OCI-LY7 (cell line): ENCODE measurements at regions not wholly inside any gene's neighbourhood (a gene's known extent, or its start where the extent isn't known, plus 50 kb on each side); places are given as distances from the start of the nearest gene placed in this dataset.

Experiments used
- EZH2phosphoT487 ChIP-seq: fragments of 200-600 bp; sonication (generic); IDR thresholded peaks from 2 replicates; pipeline ENCODE4 v1.6.1; 2018; ENCODE audit warnings: low read depth, borderline replicate concordance, mild to moderate bottlenecking, mixed run types, antibody characterized with exemption, low read length, moderate library complexity, mixed read lengths
- TF ChIP-seq, protein P1 (sequence below): fragments of 200-600 bp; sonication (generic); conservative IDR thresholded peaks from 2 replicates; pipeline ENCODE4 v1.5.1; 2014; ENCODE audit warnings: mild to moderate bottlenecking, antibody characterized with exemption, low read length, moderate library complexity, mixed read lengths

DNA sequence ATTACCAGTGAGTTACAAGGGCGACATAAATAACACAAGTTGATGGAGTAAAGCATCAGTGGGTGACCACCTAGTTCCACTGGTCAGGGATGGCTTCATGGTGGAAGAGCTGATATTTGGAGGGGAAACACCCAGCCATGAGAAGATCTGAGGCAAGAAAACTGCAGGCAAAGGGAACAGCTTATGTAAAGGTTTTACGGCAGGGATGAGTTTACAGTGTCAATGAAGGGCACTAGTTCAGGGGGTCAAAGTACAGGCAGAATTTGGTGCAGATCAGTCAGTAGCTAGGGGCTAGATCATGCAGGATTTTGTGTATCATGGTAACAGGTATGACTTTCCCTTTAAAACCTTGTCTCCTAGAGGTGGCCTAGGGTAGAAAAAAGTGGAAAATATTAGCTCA lies 339.6 kb downstream of the PMP22 start:
- TF ChIP-seq, protein P1, sequence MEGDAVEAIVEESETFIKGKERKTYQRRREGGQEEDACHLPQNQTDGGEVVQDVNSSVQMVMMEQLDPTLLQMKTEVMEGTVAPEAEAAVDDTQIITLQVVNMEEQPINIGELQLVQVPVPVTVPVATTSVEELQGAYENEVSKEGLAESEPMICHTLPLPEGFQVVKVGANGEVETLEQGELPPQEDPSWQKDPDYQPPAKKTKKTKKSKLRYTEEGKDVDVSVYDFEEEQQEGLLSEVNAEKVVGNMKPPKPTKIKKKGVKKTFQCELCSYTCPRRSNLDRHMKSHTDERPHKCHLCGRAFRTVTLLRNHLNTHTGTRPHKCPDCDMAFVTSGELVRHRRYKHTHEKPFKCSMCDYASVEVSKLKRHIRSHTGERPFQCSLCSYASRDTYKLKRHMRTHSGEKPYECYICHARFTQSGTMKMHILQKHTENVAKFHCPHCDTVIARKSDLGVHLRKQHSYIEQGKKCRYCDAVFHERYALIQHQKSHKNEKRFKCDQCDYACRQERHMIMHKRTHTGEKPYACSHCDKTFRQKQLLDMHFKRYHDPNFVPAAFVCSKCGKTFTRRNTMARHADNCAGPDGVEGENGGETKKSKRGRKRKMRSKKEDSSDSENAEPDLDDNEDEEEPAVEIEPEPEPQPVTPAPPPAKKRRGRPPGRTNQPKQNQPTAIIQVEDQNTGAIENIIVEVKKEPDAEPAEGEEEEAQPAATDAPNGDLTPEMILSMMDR, result no peak
- no peak for TF ChIP-seq EZH2phosphoT487
